HEK293 (cell line): ENCODE measurements at regions not wholly inside any gene's neighbourhood (a gene's known extent, or its start where the extent isn't known, plus 50 kb on each side); places are given as distances from the start of the nearest gene placed in this dataset.

ENCODE experiments used
- CTCF ChIA-PET: fragments of 350-600 bp; formaldehyde crosslinking; extraction: SDS; loops from one replicate; lab custom pipeline; 2021; ENCODE audit warnings: antibody characterized with exemption; lab: Yijun Ruan, JAX
- POLR2A ChIA-PET: fragments of 300-600 bp; formaldehyde crosslinking; extraction: SDS; loops from one replicate; lab custom pipeline; 2020; ENCODE audit warnings: antibody characterized with exemption, inconsistent platforms; lab: Yijun Ruan, JAX
- H3K27ac ChIP-seq: fragments of 200-500 bp; sonication (Bioruptor generic); 2 replicates; pipeline ENCODE4 v1.5.1; 2014; ENCODE audit warnings: low read depth, low read length, control low read depth, inconsistent platforms; ENCODE audit errors: extremely low read depth
- H3K36me3 ChIP-seq, 2 experiments: fragments of 200-500 bp in 1 of 2; sonication (Bioruptor generic) in 1 of 2; 1 replicate in 1 of 2; 2 replicates in 1 of 2; pipeline ENCODE4 v1.5.1; 2014 to 2017; ENCODE audit warnings: inconsistent platforms in 2 of 2, low read length in 2 of 2; ENCODE audit not compliant: control insufficient read depth in 2 of 2, insufficient read depth in 1 of 2
- H3K4me1 ChIP-seq: fragments of 200-500 bp; sonication (Bioruptor generic); 2 replicates; pipeline ENCODE4 v1.5.1; 2014; ENCODE audit warnings: mild to moderate bottlenecking, low read length, inconsistent platforms; ENCODE audit not compliant: control insufficient read depth, insufficient read depth
- H3K4me3 ChIP-seq: 2 replicates; pipeline ENCODE4 v1.5.1; 2011; ENCODE audit warnings: low read depth, mild to moderate bottlenecking, control low read depth, low read length, moderate library complexity
- H3K9me3 ChIP-seq: fragments of 200-500 bp; sonication (Bioruptor generic); 2 replicates; pipeline ENCODE4 v1.5.1; 2014; ENCODE audit warnings: low read depth, low read length, inconsistent platforms; ENCODE audit not compliant: control insufficient read depth, insufficient read depth
- GLI2 ChIP-seq: fragments of 450-650 bp; formaldehyde crosslinking; IDR thresholded peaks from 2 replicates; pipeline ENCODE4; 2017; ENCODE audit warnings: missing biosample characterization, missing genetic modification characterization, low read depth, borderline replicate concordance
- GLIS2 ChIP-seq: fragments of 450-650 bp; formaldehyde crosslinking; IDR thresholded peaks from 2 replicates; pipeline ENCODE4 v1.5.1; 2016; ENCODE audit warnings: missing biosample characterization, missing genetic modification characterization
- IKZF3 ChIP-seq: fragments of 450-650 bp; IDR thresholded peaks from 2 replicates; pipeline ENCODE4 v1.5.0; 2018; ENCODE audit warnings: missing biosample characterization, mild to moderate bottlenecking, missing genetic modification characterization, moderate library complexity
- KLF16 ChIP-seq: fragments of 450-650 bp; formaldehyde crosslinking; IDR thresholded peaks from 2 replicates; pipeline ENCODE4 v1.5.1; 2017; ENCODE audit warnings: missing biosample characterization, missing genetic modification characterization
- REPIN1 ChIP-seq: fragments of 450-650 bp; formaldehyde crosslinking; IDR thresholded peaks from 2 replicates; pipeline ENCODE4 v1.5.1; 2017; ENCODE audit warnings: missing biosample characterization, missing genetic modification characterization, low read depth
- SETDB1 ChIP-seq: IDR thresholded peaks from one replicate; pipeline ENCODE4 v1.6.1; 2017; ENCODE audit warnings: mild to moderate bottlenecking, low read length, moderate library complexity, mixed read lengths; ENCODE audit not compliant: insufficient read length
- SP2 ChIP-seq: fragments of 450-650 bp; formaldehyde crosslinking; IDR thresholded peaks from 2 replicates; pipeline ENCODE4 v1.5.1; 2016; ENCODE audit warnings: missing biosample characterization, missing genetic modification characterization
- ZNF138 ChIP-seq: fragments of 450-650 bp; formaldehyde crosslinking; IDR thresholded peaks from 2 replicates; pipeline ENCODE4 v1.5.1; 2016; ENCODE audit warnings: missing biosample characterization, missing genetic modification characterization, borderline replicate concordance
- ZNF140 ChIP-seq: fragments of 450-650 bp; formaldehyde crosslinking; IDR thresholded peaks from 2 replicates; pipeline ENCODE4 v1.5.1; 2016; ENCODE audit warnings: missing biosample characterization, missing genetic modification characterization
- ZNF239 ChIP-seq: fragments of 450-650 bp; formaldehyde crosslinking; IDR thresholded peaks from 2 replicates; pipeline ENCODE4 v1.5.1; 2016; ENCODE audit warnings: missing biosample characterization, missing genetic modification characterization
- ZNF26 ChIP-seq: fragments of 450-650 bp; formaldehyde crosslinking; IDR thresholded peaks from 2 replicates; pipeline ENCODE4 v1.5.1; 2016; ENCODE audit warnings: missing biosample characterization, missing genetic modification characterization
- ZNF398 ChIP-seq: fragments of 450-650 bp; formaldehyde crosslinking; IDR thresholded peaks from 2 replicates; pipeline ENCODE4 v1.5.1; 2017; ENCODE audit warnings: missing biosample characterization, missing genetic modification characterization
- ZNF501 ChIP-seq: fragments of 450-650 bp; formaldehyde crosslinking; IDR thresholded peaks from 2 replicates; pipeline ENCODE4 v1.5.1; 2016; ENCODE audit warnings: missing biosample characterization, missing genetic modification characterization
- ZNF518A ChIP-seq: fragments of 450-650 bp; formaldehyde crosslinking; conservative IDR thresholded peaks from 2 replicates; pipeline ENCODE4 v1.5.1; 2016; ENCODE audit warnings: low read depth, missing biosample characterization, missing genetic modification characterization
- ZNF529 ChIP-seq: fragments of 450-650 bp; formaldehyde crosslinking; IDR thresholded peaks from 2 replicates; pipeline ENCODE4 v1.5.1; 2017; ENCODE audit warnings: missing genetic modification characterization, missing biosample characterization; ENCODE audit not compliant: insufficient replicate concordance
- ZNF585B ChIP-seq: fragments of 450-650 bp; formaldehyde crosslinking; IDR thresholded peaks from 2 replicates; pipeline ENCODE4 v1.5.1; 2016; ENCODE audit warnings: missing biosample characterization, missing genetic modification characterization
- ZNF624 ChIP-seq: fragments of 450-650 bp; formaldehyde crosslinking; IDR thresholded peaks from 2 replicates; pipeline ENCODE4 v1.5.1; 2017; ENCODE audit warnings: missing biosample characterization, missing genetic modification characterization
- ZNF629 ChIP-seq: fragments of 450-650 bp; formaldehyde crosslinking; IDR thresholded peaks from 2 replicates; pipeline ENCODE4 v1.5.1; 2017; ENCODE audit warnings: missing biosample characterization, missing genetic modification characterization
- TF ChIP-seq, protein P1 (sequence below): fragments of 450-650 bp; formaldehyde crosslinking; IDR thresholded peaks from 2 replicates; pipeline ENCODE4 v1.5.1; 2017; ENCODE audit warnings: missing biosample characterization, missing genetic modification characterization

- H3K27ac ChIP-seq, result no peak overlapping the region
- H3K4me1 ChIP-seq, result no peaks in the 10 kb centered on the region
- POLR2A ChIA-PET, result no interaction called here
- H3K9me3 ChIP-seq, result no peaks in the 10 kb centered on the region
- CTCF ChIA-PET, result no interaction called here
- H3K4me3 ChIP-seq, result no peak overlapping the region
- no peaks in the 10 kb centered on the region for H3K36me3 ChIP-seq
- TF ChIP-seq ZNF518A (tag by site-specific recombination) (no peak), ZNF26 (no peak), ZNF501 (tag by site-specific recombination) (no peak), SP2 (tag by site-specific recombination) (no peak), GLIS2 (tag by site-specific recombination) (no peak), REPIN1 (tag by site-specific recombination) (no peak), GLI2 (tag by site-specific recombination) (no peak), ZNF529 (tag by site-specific recombination) (no peak), ZNF239 (tag by site-specific recombination) (no peak), IKZF3 (tag by site-specific recombination) (no peak), ZNF585B (no peak), ZNF629 (tag by site-specific recombination) (no peak), ZNF624 (no peak), ZNF140 (tag by site-specific recombination) (no peak)
Observed at GRCh38 chr1:87194271-87194774, 134.4 kb upstream of the LMO4 start.

GRCh38 chr1:87194856-87195255 lies 133.8 kb upstream of the LMO4 start:
- Histone ChIP-seq H3K4me3 (no peak overlapping the region), H3K27ac (no peak overlapping the region), H3K9me3 (no peaks in the 10 kb centered on the region), H3K4me1 (no peaks in the 10 kb centered on the region), H3K36me3 (no peaks in the 10 kb centered on the region)
- TF ChIP-seq KLF16 (tag by site-specific recombination) (no peak), SETDB1 (peak; percentile 95)
- ChIA-PET POLR2A (no interaction called here), CTCF (no interaction called here)

GRCh38 chr1:87196110-87196827 lies 132.4 kb upstream of the LMO4 start:
- H3K4me3 ChIP-seq, result no peak overlapping the region
- ChIA-PET POLR2A (no interaction called here), CTCF (no interaction called here)
- H3K27ac ChIP-seq, result no peak overlapping the region
- TF ChIP-seq ZNF138 (tag by site-specific recombination), result no peak
- TF ChIP-seq, protein P1, sequence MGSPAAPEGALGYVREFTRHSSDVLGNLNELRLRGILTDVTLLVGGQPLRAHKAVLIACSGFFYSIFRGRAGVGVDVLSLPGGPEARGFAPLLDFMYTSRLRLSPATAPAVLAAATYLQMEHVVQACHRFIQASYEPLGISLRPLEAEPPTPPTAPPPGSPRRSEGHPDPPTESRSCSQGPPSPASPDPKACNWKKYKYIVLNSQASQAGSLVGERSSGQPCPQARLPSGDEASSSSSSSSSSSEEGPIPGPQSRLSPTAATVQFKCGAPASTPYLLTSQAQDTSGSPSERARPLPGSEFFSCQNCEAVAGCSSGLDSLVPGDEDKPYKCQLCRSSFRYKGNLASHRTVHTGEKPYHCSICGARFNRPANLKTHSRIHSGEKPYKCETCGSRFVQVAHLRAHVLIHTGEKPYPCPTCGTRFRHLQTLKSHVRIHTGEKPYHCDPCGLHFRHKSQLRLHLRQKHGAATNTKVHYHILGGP (tag by site-specific recombination), result peak; percentile 50; the same call in 1 of the 2 replicates
- 0 out of 2 replicates have a peak, but pooled peaks have one; percentile 30 for TF ChIP-seq ZNF398 (tag by site-specific recombination)
- no peaks in the 10 kb centered on the region for H3K4me1 ChIP-seq
- no peaks in the 10 kb centered on the region for H3K9me3 ChIP-seq
- H3K36me3 ChIP-seq, result no peaks in the 10 kb centered on the region
